CD14-positive monocyte (primary cell): ENCODE measurements at regions not wholly inside any gene's neighbourhood (a gene's known extent, or its start where the extent isn't known, plus 50 kb on each side); places are given as distances from the start of the nearest gene placed in this dataset.

Experiments
- DNase-seq, 3 donors: peaks; one replicate each; pipeline ENCODE4 v3.0.0-alpha.2; 2011 to 2022
- H2AFZ ChIP-seq: 2 replicates; pipeline ENCODE4 v1.6.0; 2012; ENCODE audit warnings: mild to moderate bottlenecking, low read depth, low read length, inconsistent platforms; ENCODE audit not compliant: insufficient read depth, poor library complexity, severe bottlenecking
- H3K27ac ChIP-seq, 2 donors: 1 replicate in 1 of 2; 2 replicates in 1 of 2; pipeline ENCODE4 v1.5.1; 2012 to 2013; ENCODE audit warnings: low read length in 2 of 2, control low read depth in 1 of 2, inconsistent platforms in 1 of 2, low read depth in 1 of 2, mild to moderate bottlenecking in 1 of 2
- H3K27me3 ChIP-seq, 2 donors: one replicate each; pipeline versions ENCODE4 v1.6.0 to v1.6.1; 2011 to 2013; ENCODE audit warnings: low read length in 2 of 2; ENCODE audit not compliant: control insufficient read depth in 2 of 2, insufficient read depth in 2 of 2
- H3K36me3 ChIP-seq, 2 donors: replicated peaks in 1 of 2; 1 replicate in 1 of 2; 2 replicates in 1 of 2; pipeline versions ENCODE4 v1.5.1 to v1.6.1; 2012 to 2013; ENCODE audit warnings: low read length in 2 of 2, control low read depth in 1 of 2, inconsistent platforms in 1 of 2, mild to moderate bottlenecking in 1 of 2; ENCODE audit not compliant: insufficient read depth in 2 of 2, control insufficient read depth in 1 of 2
- H3K4me1 ChIP-seq, 2 donors: 1 replicate in 1 of 2; 2 replicates in 1 of 2; pipeline versions ENCODE4 v1.5.1 to v1.6.1; 2012 to 2013; ENCODE audit warnings: low read length in 2 of 2, control low read depth in 1 of 2, inconsistent platforms in 1 of 2, mild to moderate bottlenecking in 1 of 2, moderate library complexity in 1 of 2; ENCODE audit not compliant: insufficient read depth in 2 of 2, control insufficient read depth in 1 of 2
- H3K4me2 ChIP-seq: replicated peaks from 2 replicates; pipeline ENCODE3; 2012; ENCODE audit warnings: low read length, moderate library complexity, mild to moderate bottlenecking; ENCODE audit not compliant: poor library complexity, severe bottlenecking; ENCODE audit errors: extremely low read depth
- H3K4me3 ChIP-seq, 3 experiments: fragments of 200-600 bp in 1 of 3; sonication (generic) in 1 of 3; replicated peaks in 1 of 3; 1 replicate in 2 of 3; 2 replicates in 1 of 3; pipeline ENCODE4 v1.5.1; 2011 to 2013; ENCODE audit warnings: low read length in 3 of 3, mild to moderate bottlenecking in 3 of 3, control low read depth in 2 of 3, low read depth in 2 of 3, inconsistent platforms in 1 of 3, moderate library complexity in 1 of 3
- H3K79me2 ChIP-seq: 2 replicates; pipeline ENCODE4 v1.6.0; 2012; ENCODE audit warnings: mild to moderate bottlenecking, control low read depth, inconsistent platforms, low read length, moderate library complexity; ENCODE audit not compliant: insufficient read depth
- H3K9ac ChIP-seq: 2 replicates; pipeline ENCODE4 v1.6.0; 2017; ENCODE audit warnings: low read length, mild to moderate bottlenecking; ENCODE audit not compliant: insufficient read depth, poor library complexity, severe bottlenecking
- H3K9me3 ChIP-seq, 2 donors: replicated peaks in 1 of 2; 1 replicate in 1 of 2; 2 replicates in 1 of 2; pipeline versions ENCODE4 v1.5.1 to v1.6.1; 2012 to 2013; ENCODE audit warnings: low read length in 2 of 2, control low read depth in 1 of 2; ENCODE audit not compliant: control insufficient read depth in 1 of 2, insufficient read depth in 1 of 2
- H4K20me1 ChIP-seq: 2 replicates; pipeline ENCODE4 v1.6.0; 2012; ENCODE audit warnings: mild to moderate bottlenecking, low read length, control low read depth, moderate library complexity; ENCODE audit not compliant: insufficient read depth
- H3K27ac Mint-ChIP-seq, 7 donors: one replicate each; pipeline ENCODE4 v1.8.0; 2020; ENCODE audit warnings: mild to moderate bottlenecking in 7 of 7, mixed read lengths in 7 of 7, moderate library complexity in 6 of 7, inconsistent platforms in 2 of 7
- H3K27me3 Mint-ChIP-seq, 3 donors: one replicate each; pipeline ENCODE4 v1.8.0; 2021 to 2022; ENCODE audit warnings: low read depth in 3 of 3, mild to moderate bottlenecking in 3 of 3, mixed read lengths in 3 of 3, moderate library complexity in 3 of 3, inconsistent platforms in 1 of 3
- H3K36me3 Mint-ChIP-seq, 2 donors: one replicate each; pipeline ENCODE4 v1.8.0; 2020; ENCODE audit warnings: mixed read lengths in 2 of 2, inconsistent platforms in 1 of 2, mild to moderate bottlenecking in 1 of 2
- H3K4me1 Mint-ChIP-seq: one replicate; pipeline ENCODE4 v1.8.0; 2020; ENCODE audit warnings: mild to moderate bottlenecking, mixed read lengths
- H3K4me3 Mint-ChIP-seq, 2 donors: one replicate each; pipeline ENCODE4 v1.8.0; 2020; ENCODE audit warnings: mild to moderate bottlenecking in 2 of 2, mixed read lengths in 2 of 2, moderate library complexity in 1 of 2
- H3K9me3 Mint-ChIP-seq, 7 donors: one replicate each; pipeline ENCODE4 v1.8.0; 2020 to 2022; ENCODE audit warnings: mixed read lengths in 7 of 7, mild to moderate bottlenecking in 6 of 7, moderate library complexity in 6 of 7, inconsistent platforms in 2 of 7
- WGBS: methylation state at CpG from one replicate; pipeline ENCODE4 v1.1.5; 2013; ENCODE audit warnings: missing lambda C conversion rate; ENCODE audit not compliant: insufficient coverage; 5-methylcytosine and 5-hydroxymethylcytosine counted together
- intact Hi-C, 2 donors: fragments of 100-400 bp; cut with micrococcal nuclease; formaldehyde crosslinking; loops; one replicate each; pipeline versions ENCODE4 v1.15.0 to v1.15.1; 2023
- TF ChIP-seq, protein P1 (sequence below): fragments of 200-600 bp; IDR thresholded peaks from one replicate; pipeline ENCODE4 v1.8.0; 2022; ENCODE audit warnings: antibody characterized with exemption, mild to moderate bottlenecking

DNA sequence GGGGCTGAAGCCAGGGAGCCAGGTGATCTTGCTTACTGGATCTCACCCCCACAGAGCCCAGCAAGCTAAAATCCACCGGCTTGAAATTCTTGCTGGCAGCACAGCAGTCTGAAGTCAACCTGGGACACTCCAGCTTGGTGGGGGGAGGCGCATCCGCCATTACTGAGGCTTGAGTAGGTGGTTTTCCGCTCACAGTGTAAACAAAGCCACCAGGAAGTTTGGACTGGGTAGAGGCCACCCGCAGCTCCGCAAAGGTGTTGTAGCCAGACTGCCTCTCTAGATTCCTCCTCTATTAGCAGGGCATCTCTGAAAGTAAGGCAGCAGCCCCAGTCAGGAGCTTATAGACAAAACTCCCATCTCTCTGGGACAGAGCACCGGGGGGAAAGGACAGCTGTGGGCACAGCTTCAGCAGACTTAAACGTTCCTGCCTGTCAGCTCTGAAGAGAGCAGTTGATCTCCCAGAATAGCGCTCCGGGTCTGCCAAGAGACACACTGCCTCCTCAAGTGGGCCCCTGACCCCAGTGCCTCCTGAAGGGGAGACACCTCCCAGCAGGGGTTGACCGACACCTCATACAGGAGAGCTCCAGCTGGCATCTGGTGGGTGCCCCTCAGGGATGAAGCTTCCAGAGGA, 206.3 kb upstream of the KHDRBS2 start:
- Histone ChIP-seq H3K4me2 (no peak overlapping the region), H3K4me3 (no peak overlapping the region), H3K4me1 (no peaks in the 10 kb centered on the region), H3K27ac (no peak overlapping the region), H2AFZ (no peak overlapping the region), H3K36me3 (no peaks in the 10 kb centered on the region), H3K9me3 (peaks cover 4 to 17% of the 10 kb centered on the region in 2 donors), H3K79me2 (no peaks in the 10 kb centered on the region), H4K20me1 (no peaks in the 10 kb centered on the region), H3K9ac (no peak overlapping the region), H3K27me3 (no peaks in the 10 kb centered on the region)
- no peaks in the 10 kb centered on the region for H3K36me3 Mint-ChIP-seq
- H3K4me1 Mint-ChIP-seq, result no peaks in the 10 kb centered on the region
- intact Hi-C loops, result no loop called here
- TF ChIP-seq, protein P1, sequence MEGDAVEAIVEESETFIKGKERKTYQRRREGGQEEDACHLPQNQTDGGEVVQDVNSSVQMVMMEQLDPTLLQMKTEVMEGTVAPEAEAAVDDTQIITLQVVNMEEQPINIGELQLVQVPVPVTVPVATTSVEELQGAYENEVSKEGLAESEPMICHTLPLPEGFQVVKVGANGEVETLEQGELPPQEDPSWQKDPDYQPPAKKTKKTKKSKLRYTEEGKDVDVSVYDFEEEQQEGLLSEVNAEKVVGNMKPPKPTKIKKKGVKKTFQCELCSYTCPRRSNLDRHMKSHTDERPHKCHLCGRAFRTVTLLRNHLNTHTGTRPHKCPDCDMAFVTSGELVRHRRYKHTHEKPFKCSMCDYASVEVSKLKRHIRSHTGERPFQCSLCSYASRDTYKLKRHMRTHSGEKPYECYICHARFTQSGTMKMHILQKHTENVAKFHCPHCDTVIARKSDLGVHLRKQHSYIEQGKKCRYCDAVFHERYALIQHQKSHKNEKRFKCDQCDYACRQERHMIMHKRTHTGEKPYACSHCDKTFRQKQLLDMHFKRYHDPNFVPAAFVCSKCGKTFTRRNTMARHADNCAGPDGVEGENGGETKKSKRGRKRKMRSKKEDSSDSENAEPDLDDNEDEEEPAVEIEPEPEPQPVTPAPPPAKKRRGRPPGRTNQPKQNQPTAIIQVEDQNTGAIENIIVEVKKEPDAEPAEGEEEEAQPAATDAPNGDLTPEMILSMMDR, result no peak
- H3K27ac Mint-ChIP-seq, result no peak overlapping the region
- WGBS, result 89% methylated on average over 7 of the region's 11 CpGs
- H3K4me3 Mint-ChIP-seq, result no peak overlapping the region
- DNase-seq, result no peak
- peaks cover 10 to 30% (median 18%) of the 10 kb centered on the region in 7 donors for H3K9me3 Mint-ChIP-seq
- no peaks in the 10 kb centered on the region for H3K27me3 Mint-ChIP-seq

DNA sequence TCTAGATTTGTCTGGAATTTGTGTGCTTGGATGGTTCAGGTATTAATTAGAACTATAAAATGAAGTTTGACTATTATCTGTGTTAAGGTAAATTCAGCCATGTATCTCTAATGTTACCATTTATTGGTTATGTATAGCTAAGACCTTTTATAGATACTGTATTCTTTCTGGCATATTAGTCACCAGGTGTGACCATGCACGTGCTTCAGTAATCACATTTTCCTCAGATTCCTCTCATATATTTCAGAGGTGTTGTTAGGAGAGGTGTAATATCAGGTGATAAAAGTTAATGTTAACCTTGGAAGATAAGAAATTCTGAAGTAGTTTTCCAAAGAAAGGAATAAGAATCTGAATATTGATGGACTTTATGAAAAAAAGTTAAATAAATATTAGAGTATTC, 194.5 kb upstream of the KHDRBS2 start:
- Histone ChIP-seq H3K27ac (no peak overlapping the region), H2AFZ (no peak overlapping the region), H4K20me1 (no peaks in the 10 kb centered on the region), H3K36me3 (no peaks in the 10 kb centered on the region), H3K79me2 (no peaks in the 10 kb centered on the region), H3K4me2 (no peak overlapping the region), H3K27me3 (no peaks in the 10 kb centered on the region), H3K4me3 (no peak overlapping the region), H3K9me3 (no peaks in the 10 kb centered on the region), H3K9ac (no peak overlapping the region), H3K4me1 (no peaks in the 10 kb centered on the region)
- Mint-ChIP-seq H3K36me3 (no peaks in the 10 kb centered on the region), H3K4me1 (no peaks in the 10 kb centered on the region), H3K27ac (no peak overlapping the region), H3K27me3 (no peaks in the 10 kb centered on the region), H3K4me3 (no peak overlapping the region), H3K9me3 (peaks cover 0 to 2% (median 0%) of the 10 kb centered on the region in 7 donors)
- TF ChIP-seq, protein P1, result no peak
- intact Hi-C loops, result no loop called here
- WGBS, result no CpG with 5 or more reads among the region's 1 CpG
- no peak for DNase-seq
